Endothelial cell of umbilical vein (primary cell): ENCODE measurements at regions not wholly inside any gene's neighbourhood (a gene's known extent, or its start where the extent isn't known, plus 50 kb on each side); places are given as distances from the start of the nearest gene placed in this dataset.

Source experiments
- BruUV-seq: library from RNA; stranded (reverse); fragments of 400-500 nt; replicated peaks from 2 replicates; lab custom pipeline; 2021; lab: Mats Ljungman, UMichigan
- CTCF ChIA-PET: fragments of 300-600, 350-600 bp; sonication (Branson Sonifier 250); formaldehyde crosslinking; loops from one replicate; lab custom pipeline; 2021; ENCODE audit warnings: antibody characterized with exemption, inconsistent platforms; lab: Charles Lee
- POLR2A ChIA-PET: fragments of 300-600, 350-600 bp; sonication (Branson Sonifier 250); formaldehyde crosslinking; loops from one replicate; lab custom pipeline; 2021; ENCODE audit warnings: antibody characterized with exemption, inconsistent platforms; lab: Charles Lee
- DNase-seq: peaks from one replicate; pipeline ENCODE4 v3.0.0-alpha.2; 2011; ENCODE audit warnings: low read depth, low spot score
- FAIRE-seq: peaks from 2 replicates; lab custom pipeline; 2011; peaks lifted over from hg19 to GRCh38; lab: Jason Lieb, UNC
- H2AFZ ChIP-seq: 2 replicates; pipeline ENCODE4 v1.6.0; 2012; ENCODE audit warnings: low read depth, low read length, control low read depth, inconsistent platforms
- H3K27ac ChIP-seq: 2 replicates; pipeline ENCODE4 v1.5.1; 2011; ENCODE audit warnings: low read depth, mild to moderate bottlenecking, control low read depth, low read length, moderate library complexity; ENCODE audit not compliant: insufficient read depth
- H3K27me3 ChIP-seq, 2 experiments: 2 replicates each; pipeline versions ENCODE4 v1.6.0 to v1.6.1; 2011; ENCODE audit warnings: low read length in 2 of 2, mixed read lengths in 1 of 2; ENCODE audit not compliant: control insufficient read depth in 2 of 2, insufficient read depth in 2 of 2
- H3K36me3 ChIP-seq, 2 experiments: 2 replicates in 1 of 2; 3 replicates in 1 of 2; pipeline ENCODE4 v1.5.1; 2011; ENCODE audit warnings: low read length in 2 of 2, mild to moderate bottlenecking in 1 of 2, moderate library complexity in 1 of 2; ENCODE audit not compliant: control insufficient read depth in 2 of 2, insufficient read depth in 2 of 2; ENCODE audit errors: extremely low read depth in 1 of 2
- H3K4me1 ChIP-seq: 3 replicates; pipeline ENCODE4 v1.5.1; 2011; ENCODE audit warnings: mild to moderate bottlenecking, low read length; ENCODE audit not compliant: control insufficient read depth, insufficient read depth; ENCODE audit errors: extremely low read depth
- H3K4me2 ChIP-seq: 2 replicates; pipeline ENCODE4 v1.6.1; 2011; ENCODE audit warnings: low read length, control low read depth, mixed read lengths; ENCODE audit not compliant: insufficient read depth
- H3K4me3 ChIP-seq, 3 experiments: fragments of 200-600 bp in 1 of 3; sonication (generic), shearing (Covaris generic) in 1 of 3; replicated peaks in 1 of 3; 2 replicates each; pipeline ENCODE4 v1.5.1; 2011 to 2016; ENCODE audit warnings: control low read depth in 3 of 3, low read length in 3 of 3, mild to moderate bottlenecking in 2 of 3, inconsistent platforms in 1 of 3, low read depth in 1 of 3, moderate library complexity in 1 of 3; ENCODE audit not compliant: insufficient read depth in 1 of 3
- H3K79me2 ChIP-seq: 2 replicates; pipeline ENCODE4 v1.6.0; 2012; ENCODE audit warnings: low read length, inconsistent platforms; ENCODE audit not compliant: control insufficient read depth, insufficient read depth
- H3K9ac ChIP-seq: replicated peaks from 2 replicates; pipeline ENCODE3; 2011; ENCODE audit warnings: low read length, control low read depth; ENCODE audit not compliant: insufficient read depth; ENCODE audit errors: extremely low read depth
- H3K9me1 ChIP-seq: replicated peaks from 3 replicates; pipeline ENCODE4 v1.6.0; 2011; ENCODE audit warnings: mild to moderate bottlenecking, low read length; ENCODE audit not compliant: control insufficient read depth, insufficient read depth; ENCODE audit errors: extremely low read depth
- H3K9me3 ChIP-seq: replicated peaks from 2 replicates; pipeline ENCODE4 v1.5.1; 2012; ENCODE audit warnings: low read length, inconsistent platforms; ENCODE audit not compliant: control insufficient read depth, insufficient read depth
- H4K20me1 ChIP-seq: replicated peaks from 2 replicates; pipeline ENCODE3; 2011; ENCODE audit warnings: mild to moderate bottlenecking, low read length; ENCODE audit not compliant: control insufficient read depth, insufficient read depth; ENCODE audit errors: extremely low read depth
- CTCF ChIP-seq, 2 donors: IDR thresholded peaks; 1 replicate in 1 of 2; 2 replicates in 1 of 2; pipeline ENCODE4 v1.5.1; 2011; ENCODE audit warnings: low read length in 2 of 2, mild to moderate bottlenecking in 2 of 2, moderate library complexity in 2 of 2, control low read depth in 1 of 2, inconsistent platforms in 1 of 2, low read depth in 1 of 2; ENCODE audit not compliant: insufficient read depth in 1 of 2; ENCODE audit errors: extremely low read depth in 1 of 2
- EZH2 ChIP-seq: IDR thresholded peaks from 2 replicates; pipeline ENCODE4 v1.6.1; 2012; ENCODE audit warnings: borderline replicate concordance, low read depth, mild to moderate bottlenecking, moderate library complexity, low read length, inconsistent platforms; ENCODE audit not compliant: severe bottlenecking
- FOS ChIP-seq: IDR thresholded peaks from 2 replicates; pipeline ENCODE4 v1.6.1; 2011; ENCODE audit warnings: mild to moderate bottlenecking, low read length, moderate library complexity, borderline replicate concordance; ENCODE audit not compliant: insufficient read depth
- GATA2 ChIP-seq: IDR thresholded peaks from 2 replicates; pipeline ENCODE4 v1.7.0; 2011; ENCODE audit warnings: low read depth, mild to moderate bottlenecking, moderate library complexity, mixed read lengths, low read length; ENCODE audit not compliant: insufficient read length, insufficient read depth
- JUN ChIP-seq: IDR thresholded peaks from 2 replicates; pipeline ENCODE4 v1.6.1; 2011; ENCODE audit warnings: borderline replicate concordance, low read depth; ENCODE audit not compliant: insufficient read length, insufficient read depth
- MYC ChIP-seq: IDR thresholded peaks from one replicate; pipeline ENCODE4 v1.6.1; 2011; ENCODE audit warnings: mild to moderate bottlenecking, low read depth, low read length
- POLR2A ChIP-seq: IDR thresholded peaks from 2 replicates; pipeline ENCODE4 v1.6.1; 2012; ENCODE audit warnings: low read depth, mild to moderate bottlenecking, control low read depth, low read length
- POLR2AphosphoS5 ChIP-seq: IDR thresholded peaks from 2 replicates; pipeline ENCODE4 v1.6.1; 2012; ENCODE audit warnings: low read depth, mild to moderate bottlenecking, control low read depth, low read length, moderate library complexity; ENCODE audit not compliant: insufficient read depth
- dilution Hi-C: fragments of 300-500 bp; cut with MboI; formaldehyde crosslinking; loops from one replicate; pipeline ENCODE4 v1.15.0; 2019; ENCODE audit warnings: low sequenced_read_pairs; ENCODE audit not compliant: extremely low pct_ligation_motif_present
- intact Hi-C: fragments of 100-400 bp; cut with micrococcal nuclease; formaldehyde crosslinking; loops from one replicate; pipeline ENCODE4 v1.10.0; 2022
- TF ChIP-seq, protein P1 (sequence below): IDR thresholded peaks from 2 replicates; pipeline ENCODE4 v1.6.1; 2011; ENCODE audit not compliant: insufficient read depth, insufficient read length

DNA sequence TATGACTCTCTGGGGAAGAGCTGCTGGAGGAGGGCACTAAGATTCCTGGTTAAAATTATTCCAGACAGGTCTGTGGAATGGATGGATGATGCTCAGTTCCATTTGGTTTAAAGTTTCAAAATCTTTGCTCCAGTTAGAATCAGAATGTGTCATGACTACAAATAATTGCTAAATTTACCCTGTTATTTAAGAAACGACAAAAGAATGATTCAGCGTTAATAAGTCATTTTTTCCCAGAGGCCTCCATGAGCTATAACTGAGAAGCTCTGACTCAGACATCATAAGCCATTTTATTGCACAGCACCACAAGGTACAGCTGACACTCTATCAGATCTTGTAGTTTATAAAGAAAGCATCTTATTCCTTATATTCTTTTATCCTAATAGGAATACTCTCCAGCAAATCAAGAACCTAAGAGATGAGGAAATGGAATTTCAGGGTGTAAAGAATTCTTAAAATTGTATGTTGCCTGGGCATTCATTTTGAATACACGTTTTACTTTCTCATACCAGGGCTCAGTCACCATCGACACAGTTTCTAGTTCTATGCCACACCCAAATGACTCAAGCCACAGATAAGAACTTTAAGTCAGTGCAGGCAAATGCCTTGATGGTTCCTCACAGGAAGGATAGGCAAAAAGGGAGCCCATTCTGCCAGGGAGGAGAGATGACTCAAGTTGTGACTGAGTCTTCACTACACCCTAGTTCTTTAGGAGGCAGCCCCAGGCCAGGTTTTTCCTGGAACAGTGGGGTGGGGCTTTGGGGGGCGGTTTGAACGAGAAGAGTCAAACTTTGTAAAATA, 636.0 kb downstream of the MMUT start:
- no peaks in the 10 kb centered on the region for H3K9me3 ChIP-seq
- DNase-seq = peak; percentile 71
- H3K36me3 ChIP-seq = no peaks in the 10 kb centered on the region
- no peaks in the 10 kb centered on the region for H3K9me1 ChIP-seq
- peak overlapping the region; percentile 85 for H3K9ac ChIP-seq
- ChIA-PET CTCF (interaction anchor here (1.3 kb wide), 2 partner anchors 583 to 1039 kb away, joined by 3 to 5 read pairs; no protein-coding TSS in a partner anchor), POLR2A (no interaction called here)
- TF ChIP-seq POLR2AphosphoS5 (peak; percentile 72), GATA2 (peak; percentile 94), FOS (peak; percentile 88), JUN (peak; percentile 50), POLR2A (no peak), CTCF (IDR thresholded peaks at IDR 0.05; ENCODE audit: extremely low read depth in 1 of 2, insufficient read depth in 1 of 2, low read depth in 1 of 2, low read length in 2 of 2) (no peak), EZH2 (no peak), MYC (no peak)
- TF ChIP-seq, protein P1, sequence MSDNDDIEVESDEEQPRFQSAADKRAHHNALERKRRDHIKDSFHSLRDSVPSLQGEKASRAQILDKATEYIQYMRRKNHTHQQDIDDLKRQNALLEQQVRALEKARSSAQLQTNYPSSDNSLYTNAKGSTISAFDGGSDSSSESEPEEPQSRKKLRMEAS = no peak
- H4K20me1 ChIP-seq = no peaks in the 10 kb centered on the region
- no peaks in the 10 kb centered on the region for H3K27me3 ChIP-seq
- TSS peak; percentile 97 for BruUV-seq
- dilution Hi-C loops (no loop called here), intact Hi-C loops (loop anchor here (1.0 to 5.0 kb wide), 3 partner anchors 500 to 585 kb away; no protein-coding TSS in a partner anchor)
- peak overlapping the region; percentile 50 for H2AFZ ChIP-seq
- H3K79me2 ChIP-seq = no peaks in the 10 kb centered on the region
- peak overlapping the region; percentile 95 for H3K4me2 ChIP-seq
- H3K27ac ChIP-seq = peak overlapping the region; percentile 94
- peaks cover 25% of the 10 kb centered on the region for H3K4me1 ChIP-seq
- peak; percentile 86 for FAIRE-seq
- H3K4me3 ChIP-seq = peak overlapping the region in 2 of 3 experiments; percentile 20 to 28
